SK-N-SH (cell line): ENCODE measurements at regions not wholly inside any gene's neighbourhood (a gene's known extent, or its start where the extent isn't known, plus 50 kb on each side); places are given as distances from the start of the nearest gene placed in this dataset.

ENCODE experiments used
- ELF1 ChIP-seq: IDR thresholded peaks from 2 replicates; pipeline ENCODE4 v1.4.0; 2012
- EP300 ChIP-seq, 2 experiments: IDR thresholded peaks; 2 replicates each; pipeline versions ENCODE4 v1.4.0 to v1.6.1; 2012; ENCODE audit warnings: borderline replicate concordance in 1 of 2, low read depth in 1 of 2, low read length in 1 of 2
- RAD21 ChIP-seq: IDR thresholded peaks from 2 replicates; pipeline ENCODE4 v1.6.1; 2012; ENCODE audit warnings: mild to moderate bottlenecking, low read length
- TAF1 ChIP-seq: IDR thresholded peaks from 2 replicates; pipeline ENCODE4 v1.6.1; 2012; ENCODE audit warnings: low read depth, mild to moderate bottlenecking, low read length, moderate library complexity, borderline replicate concordance
- USF1 ChIP-seq: IDR thresholded peaks from 2 replicates; pipeline ENCODE4 v1.4.0; 2012; ENCODE audit warnings: low read depth, borderline replicate concordance
- TF ChIP-seq, protein P1 (sequence below): IDR thresholded peaks from 2 replicates; pipeline ENCODE4; 2012
- TF ChIP-seq, protein P2 (sequence below): IDR thresholded peaks from 2 replicates; pipeline ENCODE4 v1.6.1; 2012; ENCODE audit warnings: mild to moderate bottlenecking, low read depth, low read length, moderate library complexity
- TF ChIP-seq, protein P3 (sequence below): fragments of 200-600 bp; sonication (generic); IDR thresholded peaks from 2 replicates; pipeline ENCODE4 v1.6.1; 2017; ENCODE audit warnings: antibody characterized with exemption, mild to moderate bottlenecking, moderate library complexity

DNA sequence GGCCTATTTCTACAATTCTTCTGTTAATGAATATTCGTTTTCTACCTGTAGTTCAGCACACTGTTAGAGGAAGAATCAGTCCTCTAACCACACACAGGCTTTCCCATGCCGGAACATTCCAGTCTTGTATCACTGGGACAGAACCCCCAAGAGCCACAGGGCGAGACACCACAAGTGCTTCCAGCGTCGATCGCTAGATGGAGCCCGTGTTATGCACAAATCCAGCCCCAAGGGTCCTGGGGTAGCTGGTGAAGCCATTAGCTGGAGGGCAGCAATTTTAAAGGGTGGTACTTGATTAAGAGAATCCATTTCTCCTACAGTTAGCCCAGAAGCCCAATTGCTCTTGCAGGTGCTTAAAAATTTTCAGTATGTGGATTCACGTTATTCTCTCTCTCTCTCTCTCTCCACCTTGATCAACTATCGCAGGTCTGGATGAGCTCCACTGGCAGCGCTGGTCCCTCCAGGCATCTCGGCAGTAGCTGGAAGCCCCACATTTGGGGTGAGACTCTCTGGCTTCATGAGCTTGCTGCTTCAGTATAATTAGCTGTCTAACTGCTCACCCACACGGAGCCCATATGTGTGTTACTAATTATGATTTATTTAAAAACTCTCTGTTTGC, 148.2 kb upstream of the SNX19 start:
- TF ChIP-seq, protein P1, sequence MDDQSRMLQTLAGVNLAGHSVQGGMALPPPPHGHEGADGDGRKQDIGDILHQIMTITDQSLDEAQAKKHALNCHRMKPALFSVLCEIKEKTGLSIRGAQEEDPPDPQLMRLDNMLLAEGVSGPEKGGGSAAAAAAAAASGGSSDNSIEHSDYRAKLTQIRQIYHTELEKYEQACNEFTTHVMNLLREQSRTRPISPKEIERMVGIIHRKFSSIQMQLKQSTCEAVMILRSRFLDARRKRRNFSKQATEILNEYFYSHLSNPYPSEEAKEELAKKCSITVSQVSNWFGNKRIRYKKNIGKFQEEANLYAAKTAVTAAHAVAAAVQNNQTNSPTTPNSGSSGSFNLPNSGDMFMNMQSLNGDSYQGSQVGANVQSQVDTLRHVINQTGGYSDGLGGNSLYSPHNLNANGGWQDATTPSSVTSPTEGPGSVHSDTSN, result no peak
- TF ChIP-seq USF1 (no peak), EP300 (IDR thresholded peaks at IDR 0.05; ENCODE audit: borderline replicate concordance in 1 of 2, low read depth in 1 of 2, low read length in 1 of 2) (no peak), RAD21 (peak; percentile 88), ELF1 (no peak), TAF1 (no peak)
- TF ChIP-seq, protein P2, sequence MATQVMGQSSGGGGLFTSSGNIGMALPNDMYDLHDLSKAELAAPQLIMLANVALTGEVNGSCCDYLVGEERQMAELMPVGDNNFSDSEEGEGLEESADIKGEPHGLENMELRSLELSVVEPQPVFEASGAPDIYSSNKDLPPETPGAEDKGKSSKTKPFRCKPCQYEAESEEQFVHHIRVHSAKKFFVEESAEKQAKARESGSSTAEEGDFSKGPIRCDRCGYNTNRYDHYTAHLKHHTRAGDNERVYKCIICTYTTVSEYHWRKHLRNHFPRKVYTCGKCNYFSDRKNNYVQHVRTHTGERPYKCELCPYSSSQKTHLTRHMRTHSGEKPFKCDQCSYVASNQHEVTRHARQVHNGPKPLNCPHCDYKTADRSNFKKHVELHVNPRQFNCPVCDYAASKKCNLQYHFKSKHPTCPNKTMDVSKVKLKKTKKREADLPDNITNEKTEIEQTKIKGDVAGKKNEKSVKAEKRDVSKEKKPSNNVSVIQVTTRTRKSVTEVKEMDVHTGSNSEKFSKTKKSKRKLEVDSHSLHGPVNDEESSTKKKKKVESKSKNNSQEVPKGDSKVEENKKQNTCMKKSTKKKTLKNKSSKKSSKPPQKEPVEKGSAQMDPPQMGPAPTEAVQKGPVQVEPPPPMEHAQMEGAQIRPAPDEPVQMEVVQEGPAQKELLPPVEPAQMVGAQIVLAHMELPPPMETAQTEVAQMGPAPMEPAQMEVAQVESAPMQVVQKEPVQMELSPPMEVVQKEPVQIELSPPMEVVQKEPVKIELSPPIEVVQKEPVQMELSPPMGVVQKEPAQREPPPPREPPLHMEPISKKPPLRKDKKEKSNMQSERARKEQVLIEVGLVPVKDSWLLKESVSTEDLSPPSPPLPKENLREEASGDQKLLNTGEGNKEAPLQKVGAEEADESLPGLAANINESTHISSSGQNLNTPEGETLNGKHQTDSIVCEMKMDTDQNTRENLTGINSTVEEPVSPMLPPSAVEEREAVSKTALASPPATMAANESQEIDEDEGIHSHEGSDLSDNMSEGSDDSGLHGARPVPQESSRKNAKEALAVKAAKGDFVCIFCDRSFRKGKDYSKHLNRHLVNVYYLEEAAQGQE, result no peak
- TF ChIP-seq, protein P3, sequence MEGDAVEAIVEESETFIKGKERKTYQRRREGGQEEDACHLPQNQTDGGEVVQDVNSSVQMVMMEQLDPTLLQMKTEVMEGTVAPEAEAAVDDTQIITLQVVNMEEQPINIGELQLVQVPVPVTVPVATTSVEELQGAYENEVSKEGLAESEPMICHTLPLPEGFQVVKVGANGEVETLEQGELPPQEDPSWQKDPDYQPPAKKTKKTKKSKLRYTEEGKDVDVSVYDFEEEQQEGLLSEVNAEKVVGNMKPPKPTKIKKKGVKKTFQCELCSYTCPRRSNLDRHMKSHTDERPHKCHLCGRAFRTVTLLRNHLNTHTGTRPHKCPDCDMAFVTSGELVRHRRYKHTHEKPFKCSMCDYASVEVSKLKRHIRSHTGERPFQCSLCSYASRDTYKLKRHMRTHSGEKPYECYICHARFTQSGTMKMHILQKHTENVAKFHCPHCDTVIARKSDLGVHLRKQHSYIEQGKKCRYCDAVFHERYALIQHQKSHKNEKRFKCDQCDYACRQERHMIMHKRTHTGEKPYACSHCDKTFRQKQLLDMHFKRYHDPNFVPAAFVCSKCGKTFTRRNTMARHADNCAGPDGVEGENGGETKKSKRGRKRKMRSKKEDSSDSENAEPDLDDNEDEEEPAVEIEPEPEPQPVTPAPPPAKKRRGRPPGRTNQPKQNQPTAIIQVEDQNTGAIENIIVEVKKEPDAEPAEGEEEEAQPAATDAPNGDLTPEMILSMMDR, result peak; percentile 53
